Mesenchymal stem cell (in vitro differentiated cells and primary cell): ENCODE measurements at regions not wholly inside any gene's neighbourhood (a gene's known extent, or its start where the extent isn't known, plus 50 kb on each side); places are given as distances from the start of the nearest gene placed in this dataset. TPM values are rescaled to one million over a fixed set of nuclear protein-coding genes. Genes with fewer than 3 reads are reported as not detected.
"Not testable (repeated sequence)": the region's sequence is repeated elsewhere in the genome, so short reads cannot be mapped to it uniquely, and the experiment has no call there.

Experiments
- DNase-seq: peaks from one replicate; pipeline ENCODE4 v3.0.0-alpha.2; 2013
- H2AFZ ChIP-seq: one replicate; pipeline ENCODE4 v1.6.1; 2013; ENCODE audit warnings: low read depth, mild to moderate bottlenecking, control low read depth, inconsistent platforms, low read length, moderate library complexity
- H2AK5ac ChIP-seq: 2 replicates; pipeline ENCODE4 v1.6.1; 2013; ENCODE audit warnings: low read length, moderate library complexity, mild to moderate bottlenecking, inconsistent platforms; ENCODE audit not compliant: severe bottlenecking
- H2BK120ac ChIP-seq: one replicate; pipeline ENCODE4 v1.6.1; 2013; ENCODE audit warnings: low read depth, mild to moderate bottlenecking, inconsistent platforms, low read length, moderate library complexity
- H2BK12ac ChIP-seq, 2 experiments: one replicate each; pipeline ENCODE4 v1.6.1; 2013; ENCODE audit warnings: inconsistent platforms in 2 of 2, low read length in 2 of 2, mild to moderate bottlenecking in 2 of 2, moderate library complexity in 2 of 2, control low read depth in 1 of 2
- H2BK15ac ChIP-seq: one replicate; pipeline ENCODE4 v1.6.1; 2013; ENCODE audit warnings: mild to moderate bottlenecking, low read depth, inconsistent platforms; ENCODE audit not compliant: poor library complexity, severe bottlenecking
- H2BK5ac ChIP-seq: 2 replicates; pipeline ENCODE4 v1.6.1; 2013; ENCODE audit warnings: low read depth, mild to moderate bottlenecking, low read length, control low read depth, inconsistent platforms; ENCODE audit not compliant: poor library complexity, severe bottlenecking
- H3K14ac ChIP-seq, 2 experiments: one replicate each; pipeline ENCODE4 v1.6.1; 2013; ENCODE audit warnings: inconsistent platforms in 2 of 2, low read length in 2 of 2, control low read depth in 1 of 2, mild to moderate bottlenecking in 1 of 2, moderate library complexity in 1 of 2
- H3K18ac ChIP-seq, 2 experiments: one replicate each; pipeline ENCODE4 v1.6.1; 2013; ENCODE audit warnings: inconsistent platforms in 2 of 2, low read length in 2 of 2, control low read depth in 1 of 2, low read depth in 1 of 2, mild to moderate bottlenecking in 1 of 2
- H3K23ac ChIP-seq, 2 experiments: one replicate each; pipeline ENCODE4 v1.6.1; 2013; ENCODE audit warnings: inconsistent platforms in 2 of 2, low read length in 2 of 2, mild to moderate bottlenecking in 2 of 2, moderate library complexity in 2 of 2, control low read depth in 1 of 2
- H3K27ac ChIP-seq: 2 replicates; pipeline ENCODE4 v1.5.1; 2013; ENCODE audit warnings: mild to moderate bottlenecking, moderate library complexity, low read length, control low read depth, inconsistent platforms; ENCODE audit not compliant: poor library complexity, severe bottlenecking
- H3K27me3 ChIP-seq, 2 experiments: 2 replicates each; pipeline versions ENCODE4 v1.6.1 to v1.7.0; 2013; ENCODE audit warnings: low read length in 2 of 2, mild to moderate bottlenecking in 2 of 2, moderate library complexity in 2 of 2, control low read depth in 1 of 2, inconsistent platforms in 1 of 2; ENCODE audit not compliant: control insufficient read depth in 1 of 2, insufficient read depth in 1 of 2
- H3K36me3 ChIP-seq, 2 experiments: 2 replicates each; pipeline versions ENCODE4 v1.6.1 to v1.7.0; 2013; ENCODE audit warnings: low read length in 2 of 2, control low read depth in 1 of 2, inconsistent platforms in 1 of 2, low read depth in 1 of 2, mild to moderate bottlenecking in 1 of 2; ENCODE audit not compliant: insufficient read depth in 2 of 2, control insufficient read depth in 1 of 2
- H3K4ac ChIP-seq, 2 experiments: one replicate each; pipeline ENCODE4 v1.6.1; 2013; ENCODE audit warnings: inconsistent platforms in 2 of 2, low read length in 2 of 2, mild to moderate bottlenecking in 2 of 2, moderate library complexity in 2 of 2, control low read depth in 1 of 2, low read depth in 1 of 2
- H3K4me1 ChIP-seq: 2 replicates; pipeline ENCODE4 v1.6.1; 2013; ENCODE audit warnings: low read depth, low read length, control low read depth; ENCODE audit not compliant: control insufficient read depth, insufficient read depth
- H3K4me2 ChIP-seq: 2 replicates; pipeline ENCODE4 v1.6.1; 2013; ENCODE audit warnings: low read length, mild to moderate bottlenecking, inconsistent platforms; ENCODE audit not compliant: poor library complexity, severe bottlenecking
- H3K4me3 ChIP-seq, 2 experiments: 2 replicates each; pipeline versions ENCODE4 v1.5.1 to v1.7.0; 2013; ENCODE audit warnings: low read length in 2 of 2, mild to moderate bottlenecking in 2 of 2, control low read depth in 1 of 2, low read depth in 1 of 2; ENCODE audit not compliant: insufficient read depth in 1 of 2
- H3K79me1 ChIP-seq: replicated peaks from 2 replicates; pipeline ENCODE4 v1.6.1; 2013; ENCODE audit warnings: mild to moderate bottlenecking, control low read depth, low read length, inconsistent platforms; ENCODE audit not compliant: poor library complexity, severe bottlenecking
- H3K9ac ChIP-seq: 2 replicates; pipeline ENCODE4 v1.7.0; 2013; ENCODE audit warnings: mild to moderate bottlenecking, low read length, moderate library complexity
- H3K9me3 ChIP-seq: 2 replicates; pipeline ENCODE4 v1.7.0; 2013; ENCODE audit warnings: mild to moderate bottlenecking, low read length; ENCODE audit not compliant: control insufficient read depth
- H4K8ac ChIP-seq: one replicate; pipeline ENCODE4 v1.6.1; 2013; ENCODE audit warnings: inconsistent platforms, mild to moderate bottlenecking, low read length, moderate library complexity
- H4K91ac ChIP-seq: one replicate; pipeline ENCODE4 v1.6.1; 2013; ENCODE audit warnings: mild to moderate bottlenecking, low read length, inconsistent platforms
- WGBS: methylation state at CpG from one replicate; pipeline ENCODE4 v1.1.7; 2013; ENCODE audit warnings: mixed read lengths; 5-methylcytosine and 5-hydroxymethylcytosine counted together
- small RNA-seq: library from polyadenylated mRNA; stranded (forward); fragments of <200 nt; extraction: miRNeasy Mini kit (QIAGEN cat#:217004); gene quantifications from one replicate; pipeline ENCODE3, GENCODE V24; 2013; ENCODE audit warnings: low read depth

GRCh38 chr15:84544586-84544985 is 56.2 kb upstream of the ZSCAN2 start:
- H3K4me2 ChIP-seq, result not testable (repeated sequence)

DNA sequence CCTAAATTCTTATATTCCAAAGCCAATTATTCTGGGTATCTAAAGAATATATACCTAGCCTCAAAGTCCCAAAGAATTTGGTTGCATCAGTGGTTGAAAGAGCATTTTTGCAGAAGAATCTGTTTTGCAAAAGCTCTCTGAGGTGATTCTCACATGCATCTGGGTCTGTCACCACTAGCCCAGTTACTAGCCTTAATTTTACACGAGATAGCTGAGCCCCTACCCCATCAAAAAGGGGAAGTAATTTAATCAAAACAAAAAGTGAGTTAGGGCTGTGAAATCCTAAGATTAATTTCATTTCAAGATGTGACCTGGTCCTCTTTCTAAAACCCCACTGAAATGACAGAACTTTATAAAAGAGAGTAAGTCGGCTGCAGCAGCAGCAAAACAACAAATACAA is 53.7 kb upstream of the ZSCAN2 start:
- 67% methylated on average over 1 of the region's 2 CpGs for WGBS

More at GRCh38 chr15:84544586-84544985, 56.2 kb upstream of the ZSCAN2 start:
- WGBS, result 95% methylated on average over 3 of the region's 6 CpGs
- not testable (repeated sequence) for H3K27me3 ChIP-seq, H2BK12ac ChIP-seq, H2AFZ ChIP-seq, H3K18ac ChIP-seq, H2BK120ac ChIP-seq, H3K9me3 ChIP-seq, H2BK15ac ChIP-seq, DNase-seq, H3K4me3 ChIP-seq, H3K23ac ChIP-seq, H2BK5ac ChIP-seq, H3K14ac ChIP-seq, H4K8ac ChIP-seq, H2AK5ac ChIP-seq, H3K27ac ChIP-seq, H3K9ac ChIP-seq, H3K4me1 ChIP-seq, H4K91ac ChIP-seq, H3K4ac ChIP-seq, H3K79me1 ChIP-seq
- peaks cover 3 to 29% of the 10 kb centered on the region in 2 experiments for H3K36me3 ChIP-seq

DNA sequence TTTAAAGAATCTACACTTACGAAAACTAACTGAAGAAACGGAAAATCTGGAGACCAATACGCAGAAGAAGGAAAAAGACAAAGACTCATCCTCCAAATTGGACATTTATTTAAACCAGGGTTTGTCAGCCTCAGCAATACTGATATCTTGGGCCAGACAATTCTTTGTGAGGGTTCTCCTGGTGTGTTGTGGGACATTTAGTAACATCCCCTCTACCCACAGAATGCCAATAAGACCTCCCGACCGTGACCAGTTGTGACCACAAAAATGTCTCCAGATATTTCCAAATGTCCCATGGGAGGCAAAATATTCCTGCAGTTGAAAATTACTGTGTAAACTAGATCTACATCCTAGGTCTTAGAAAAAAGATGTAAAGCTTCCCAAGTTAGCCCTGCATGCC is 50.3 kb upstream of the ZSCAN2 start:
- 93% methylated on average over 3 of the region's 5 CpGs for WGBS
- H2BK120ac ChIP-seq, H2BK12ac ChIP-seq, H3K27ac ChIP-seq, H2AFZ ChIP-seq, H3K23ac ChIP-seq, H2BK5ac ChIP-seq, H3K14ac ChIP-seq, H3K18ac ChIP-seq, H3K4me1 ChIP-seq, H2AK5ac ChIP-seq, H3K4ac ChIP-seq, H2BK15ac ChIP-seq, H3K27me3 ChIP-seq, H3K4me3 ChIP-seq, H4K91ac ChIP-seq, H3K9me3 ChIP-seq, H3K9ac ChIP-seq, H3K79me1 ChIP-seq, H3K4me2 ChIP-seq, H4K8ac ChIP-seq: not testable (repeated sequence)
- peaks cover 0 to 32% of the 10 kb centered on the region in 2 experiments for H3K36me3 ChIP-seq
- peak; percentile 28 for DNase-seq

More for the DNA sequence above, 53.7 kb upstream of the ZSCAN2 start:
- not testable (repeated sequence) for DNase-seq, H3K4me2 ChIP-seq, H4K91ac ChIP-seq, H3K9me3 ChIP-seq, H2BK12ac ChIP-seq, H2BK120ac ChIP-seq, H3K27ac ChIP-seq, H3K4ac ChIP-seq, H3K4me3 ChIP-seq, H2BK15ac ChIP-seq, H3K9ac ChIP-seq, H3K23ac ChIP-seq, H3K14ac ChIP-seq, H3K18ac ChIP-seq, H3K4me1 ChIP-seq, H3K79me1 ChIP-seq, H2BK5ac ChIP-seq, H2AFZ ChIP-seq, H4K8ac ChIP-seq, H3K27me3 ChIP-seq, H2AK5ac ChIP-seq
- H3K36me3 ChIP-seq, result peaks cover 0 to 16% of the 10 kb centered on the region in 2 experiments

Small RNAs in the stretch of these regions (small RNA-seq; reads per million reads assigned to genes)
- gene AC048382.3 (not detected), gene CSPG4P5 (not detected), gene RF00017 (not detected), gene RN7SL417P (not detected)
